Large intestine (tissue), 3 donors: ENCODE measurements at regions not wholly inside any gene's neighbourhood (a gene's known extent, or its start where the extent isn't known, plus 50 kb on each side); places are given as distances from the start of the nearest gene placed in this dataset.
"Not testable (repeated sequence)": the region's sequence is repeated elsewhere in the genome, so short reads cannot be mapped to it uniquely, and the experiment has no call there.

ENCODE experiments used
- DNase-seq, 2 donors: peaks; one replicate each; pipeline versions ENCODE4 v3.0.0 to v3.0.0-alpha.2; 2013
- H3K27ac ChIP-seq: one replicate; pipeline ENCODE4 v1.5.1; 2013; ENCODE audit warnings: low read length
- H3K27me3 ChIP-seq: 2 replicates; pipeline ENCODE4 v1.6.1; 2013; ENCODE audit warnings: low read length; ENCODE audit not compliant: control insufficient read depth, insufficient read depth
- H3K36me3 ChIP-seq: 2 replicates; pipeline ENCODE4 v1.6.1; 2013; ENCODE audit warnings: low read length; ENCODE audit not compliant: control insufficient read depth, insufficient read depth
- H3K4me1 ChIP-seq: one replicate; pipeline ENCODE4 v1.6.1; 2013; ENCODE audit warnings: low read length; ENCODE audit not compliant: control insufficient read depth, insufficient read depth
- H3K4me3 ChIP-seq: one replicate; pipeline ENCODE4 v1.5.1; 2013; ENCODE audit warnings: low read length
- H3K9me3 ChIP-seq: one replicate; pipeline ENCODE4 v1.6.1; 2013; ENCODE audit warnings: mild to moderate bottlenecking, low read depth, low read length, moderate library complexity; ENCODE audit not compliant: control insufficient read depth
- WGBS: methylation state at CpG from one replicate; pipeline ENCODE4 v1.1.5; 2013; ENCODE audit warnings: low lambda C conversion rate; ENCODE audit not compliant: insufficient coverage; 5-methylcytosine and 5-hydroxymethylcytosine counted together

DNA sequence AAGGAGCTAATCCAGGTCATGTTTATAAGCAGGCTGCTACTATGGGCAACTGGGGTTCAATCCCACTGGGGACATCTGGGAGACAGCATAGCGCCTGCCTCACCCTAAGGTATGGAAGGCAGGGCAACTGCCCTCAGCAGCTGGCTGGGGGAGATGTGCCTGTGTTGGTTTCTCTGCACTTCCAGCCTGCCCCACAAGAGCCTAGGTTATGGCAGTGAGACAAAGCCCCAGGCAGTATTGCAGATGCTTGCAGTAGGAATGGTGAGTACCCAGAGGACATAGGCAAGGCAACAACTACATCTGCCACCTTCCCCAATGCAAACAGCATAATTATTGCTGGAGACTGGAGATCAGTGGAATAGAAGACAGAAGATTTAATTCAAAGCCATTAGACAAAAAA is 131.8 kb downstream of the NPIPA8 start:
- H3K36me3 ChIP-seq, H3K4me1 ChIP-seq, H3K4me3 ChIP-seq, H3K9me3 ChIP-seq, DNase-seq, H3K27ac ChIP-seq, H3K27me3 ChIP-seq: not testable (repeated sequence)
- WGBS, result no CpG with 5 or more reads among the region's 1 CpG

DNA sequence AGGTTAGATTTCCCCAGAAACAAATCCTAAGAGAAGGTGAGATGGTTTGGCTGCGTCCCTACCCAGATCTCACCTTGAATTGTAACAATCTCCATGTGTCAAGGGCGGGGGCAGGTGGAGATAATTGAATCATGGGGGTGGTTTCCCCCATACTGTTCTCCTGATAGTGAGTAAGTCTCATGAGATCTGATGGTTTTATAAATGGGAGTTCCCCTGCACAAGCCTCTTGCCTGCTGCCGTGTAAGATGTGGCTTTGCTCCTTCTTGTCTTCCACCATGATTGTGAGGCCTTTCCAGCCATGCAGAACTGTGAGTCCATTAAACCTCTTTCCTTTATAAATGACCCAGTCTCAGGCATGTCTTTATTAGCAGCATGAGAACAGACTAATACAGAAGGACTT is 132.2 kb downstream of the NPIPA8 start:
- H3K9me3 ChIP-seq, H3K4me3 ChIP-seq, H3K36me3 ChIP-seq, H3K27me3 ChIP-seq, DNase-seq, H3K27ac ChIP-seq, H3K4me1 ChIP-seq: not testable (repeated sequence)
- WGBS, result no CpG with 5 or more reads among the region's 3 CpGs

DNA sequence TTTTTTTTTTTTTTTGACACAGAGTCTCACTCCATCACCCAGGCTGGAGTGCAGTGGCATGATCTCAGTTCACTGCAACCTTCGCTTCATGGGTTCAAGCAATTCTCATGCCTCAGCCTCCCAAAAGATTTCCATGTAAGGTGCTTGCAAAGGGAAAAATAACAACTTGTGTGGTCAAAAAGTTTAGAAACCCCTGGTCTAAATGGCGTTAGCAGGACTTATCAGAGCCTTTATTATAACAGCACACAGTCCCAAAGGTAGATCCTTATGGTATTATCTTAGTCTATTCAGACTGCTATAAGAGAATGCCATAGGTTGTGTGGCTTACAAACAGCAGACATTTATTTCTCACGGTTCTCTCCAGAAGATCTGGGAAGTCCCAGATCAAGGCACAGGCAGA is 135.0 kb downstream of the NPIPA8 start:
- not testable (repeated sequence) for H3K36me3 ChIP-seq, H3K27me3 ChIP-seq, H3K9me3 ChIP-seq, H3K4me1 ChIP-seq, H3K27ac ChIP-seq, H3K4me3 ChIP-seq, DNase-seq
- no CpG with 5 or more reads among the region's 3 CpGs for WGBS

GRCh38 chr16:18192389-18192788 is 144.1 kb downstream of the NPIPA8 start:
- H3K36me3 ChIP-seq, H3K4me1 ChIP-seq, H3K9me3 ChIP-seq, H3K27ac ChIP-seq, H3K27me3 ChIP-seq, H3K4me3 ChIP-seq, DNase-seq: not testable (repeated sequence)
- no CpG with 5 or more reads among the region's 2 CpGs for WGBS

DNA sequence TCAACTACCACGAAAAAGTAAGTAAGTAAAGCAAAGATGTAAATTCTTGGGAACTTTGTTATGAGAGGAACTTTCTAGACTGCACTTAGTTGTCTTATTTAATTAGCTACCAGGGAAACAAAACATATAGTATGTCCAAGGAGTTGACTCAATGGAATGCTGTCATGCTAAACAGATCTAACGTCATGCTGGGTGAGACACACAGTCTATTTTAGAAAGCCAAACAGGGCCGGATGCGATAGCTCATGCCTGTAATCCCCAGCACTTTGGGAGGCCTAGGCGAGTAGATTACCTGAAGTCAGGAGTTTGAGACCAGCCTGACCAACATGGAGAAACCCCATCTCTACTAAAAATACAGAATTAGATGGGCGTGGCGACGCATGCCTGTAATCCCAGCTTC is 146.4 kb downstream of the NPIPA8 start:
- DNase-seq, H3K4me1 ChIP-seq, H3K4me3 ChIP-seq, H3K36me3 ChIP-seq, H3K27me3 ChIP-seq, H3K9me3 ChIP-seq, H3K27ac ChIP-seq: not testable (repeated sequence)
- WGBS, result no CpG with 5 or more reads among the region's 8 CpGs

DNA sequence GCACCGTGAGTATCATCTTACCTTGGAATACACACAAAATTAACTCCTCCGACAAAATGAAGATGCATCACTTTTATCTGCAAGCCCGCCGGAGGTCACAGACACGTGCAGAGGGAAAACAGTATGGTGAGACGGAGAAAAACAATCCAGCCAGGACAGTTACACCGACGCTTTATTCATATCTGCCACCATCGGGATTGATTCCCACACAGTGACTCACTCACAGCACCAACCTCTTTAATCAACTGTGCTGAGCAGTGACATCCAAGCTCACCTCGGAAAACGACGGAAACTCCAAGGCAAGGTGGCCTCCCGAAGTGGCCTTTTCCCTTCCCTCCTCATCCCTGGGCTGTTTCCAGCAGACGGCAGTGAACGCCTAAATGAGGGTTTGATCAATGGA is 151.8 kb downstream of the NPIPA8 start:
- not testable (repeated sequence) for H3K27ac ChIP-seq, H3K4me1 ChIP-seq, H3K36me3 ChIP-seq, H3K27me3 ChIP-seq, H3K9me3 ChIP-seq, H3K4me3 ChIP-seq, DNase-seq
- WGBS, result no CpG with 5 or more reads among the region's 15 CpGs

- H3K27me3 ChIP-seq, H3K27ac ChIP-seq, H3K4me3 ChIP-seq, H3K36me3 ChIP-seq, DNase-seq, H3K4me1 ChIP-seq, H3K9me3 ChIP-seq: not testable (repeated sequence)
- WGBS, result no CpG with 5 or more reads among the region's 6 CpGs
These were observed 155.5 kb downstream of the NPIPA8 start for GRCh38 chr16:18181028-18181427.

- H3K27ac ChIP-seq, H3K4me3 ChIP-seq, H3K27me3 ChIP-seq, DNase-seq, H3K36me3 ChIP-seq, H3K9me3 ChIP-seq, H3K4me1 ChIP-seq: not testable (repeated sequence)
- WGBS, result no CpG with 5 or more reads among the region's 2 CpGs
These were observed 162.5 kb downstream of the NPIPA8 start for GRCh38 chr16:18173945-18174497.

GRCh38 chr16:18162293-18162692 is 174.2 kb downstream of the NPIPA8 start:
- H3K4me1 ChIP-seq, H3K9me3 ChIP-seq, DNase-seq, H3K36me3 ChIP-seq, H3K4me3 ChIP-seq, H3K27me3 ChIP-seq, H3K27ac ChIP-seq: not testable (repeated sequence)
- no CpG with 5 or more reads among the region's 3 CpGs for WGBS

DNA sequence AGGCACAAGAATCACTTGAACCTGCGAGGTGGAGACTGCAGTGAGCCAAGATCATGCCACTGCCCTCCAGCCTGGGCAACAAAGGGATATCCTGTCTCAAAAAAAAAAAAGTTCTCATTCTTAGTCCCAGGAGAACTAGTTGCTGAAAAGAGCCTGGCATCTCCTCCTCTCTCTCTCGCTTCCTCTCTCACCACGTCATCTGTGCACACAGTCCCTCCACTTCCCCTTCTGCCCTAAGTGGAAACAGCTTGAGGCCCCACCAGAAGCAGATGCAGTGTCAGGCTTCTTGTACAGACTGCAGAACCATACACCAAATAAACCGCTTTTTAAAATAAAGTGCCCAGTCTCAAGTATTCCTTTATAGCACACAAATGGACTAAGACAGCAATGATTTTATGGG is 175.3 kb downstream of the NPIPA8 start:
- not testable (repeated sequence) for H3K9me3 ChIP-seq, H3K27me3 ChIP-seq, H3K27ac ChIP-seq, H3K36me3 ChIP-seq, DNase-seq, H3K4me3 ChIP-seq, H3K4me1 ChIP-seq
- no CpG with 5 or more reads among the region's 4 CpGs for WGBS

GRCh38 chr16:18159185-18159584 is 177.4 kb downstream of the NPIPA8 start:
- not testable (repeated sequence) for H3K4me3 ChIP-seq, DNase-seq, H3K27me3 ChIP-seq, H3K36me3 ChIP-seq, H3K9me3 ChIP-seq, H3K27ac ChIP-seq, H3K4me1 ChIP-seq
- WGBS, result no CpG with 5 or more reads among the region's 1 CpG
